ENCODE measurements at regions not wholly inside any gene's neighbourhood (a gene's known extent, or its start where the extent isn't known, plus 50 kb on each side); places are given as distances from the start of the nearest gene placed in this dataset.

DNA sequence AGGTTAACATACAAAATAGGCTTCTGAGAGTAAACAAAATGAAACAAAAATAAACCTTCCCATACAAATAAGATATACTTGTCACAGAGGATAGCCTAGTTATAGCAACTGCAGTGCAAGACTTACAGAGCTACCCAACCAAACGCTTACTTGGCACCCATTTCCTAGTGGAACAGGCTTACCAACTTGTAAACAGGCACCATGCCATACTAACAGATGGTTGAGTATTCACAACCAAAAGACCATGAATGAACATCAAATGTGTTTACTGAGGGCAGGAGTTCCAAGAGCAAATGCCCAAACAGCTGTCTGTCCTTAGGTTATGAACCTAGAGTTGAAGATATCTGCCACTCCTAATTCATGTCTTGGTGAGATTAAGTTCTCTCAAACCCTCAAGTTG, 2629.2 kb downstream of the PCDH7 start:
- DNase-seq (ENCODE audit: extremely low read depth, low read depth): no peak
- TF ChIP-seq, protein P1, sequence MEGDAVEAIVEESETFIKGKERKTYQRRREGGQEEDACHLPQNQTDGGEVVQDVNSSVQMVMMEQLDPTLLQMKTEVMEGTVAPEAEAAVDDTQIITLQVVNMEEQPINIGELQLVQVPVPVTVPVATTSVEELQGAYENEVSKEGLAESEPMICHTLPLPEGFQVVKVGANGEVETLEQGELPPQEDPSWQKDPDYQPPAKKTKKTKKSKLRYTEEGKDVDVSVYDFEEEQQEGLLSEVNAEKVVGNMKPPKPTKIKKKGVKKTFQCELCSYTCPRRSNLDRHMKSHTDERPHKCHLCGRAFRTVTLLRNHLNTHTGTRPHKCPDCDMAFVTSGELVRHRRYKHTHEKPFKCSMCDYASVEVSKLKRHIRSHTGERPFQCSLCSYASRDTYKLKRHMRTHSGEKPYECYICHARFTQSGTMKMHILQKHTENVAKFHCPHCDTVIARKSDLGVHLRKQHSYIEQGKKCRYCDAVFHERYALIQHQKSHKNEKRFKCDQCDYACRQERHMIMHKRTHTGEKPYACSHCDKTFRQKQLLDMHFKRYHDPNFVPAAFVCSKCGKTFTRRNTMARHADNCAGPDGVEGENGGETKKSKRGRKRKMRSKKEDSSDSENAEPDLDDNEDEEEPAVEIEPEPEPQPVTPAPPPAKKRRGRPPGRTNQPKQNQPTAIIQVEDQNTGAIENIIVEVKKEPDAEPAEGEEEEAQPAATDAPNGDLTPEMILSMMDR (IDR thresholded peaks at IDR 0.05; ENCODE audit: low read depth, low read length): no peak

DNA sequence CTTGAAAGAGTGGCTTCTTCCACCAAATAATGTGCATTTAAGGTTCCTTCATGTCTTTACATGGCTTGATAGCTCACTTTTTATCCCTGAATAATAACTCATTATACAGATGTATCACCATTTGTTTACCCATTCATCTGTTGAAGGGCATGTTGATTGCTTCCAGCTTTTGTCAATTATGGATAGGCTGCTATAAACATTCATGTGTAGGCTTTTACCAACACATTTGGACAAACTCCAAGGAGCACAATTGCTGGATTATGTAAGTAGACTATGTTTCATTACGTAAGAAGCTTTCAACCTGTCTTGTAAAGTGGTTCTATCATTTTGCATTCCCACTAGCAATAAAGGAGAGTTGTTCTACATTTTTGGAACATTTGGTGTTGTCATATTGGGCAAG, 2637.0 kb downstream of the PCDH7 start:
- no peak for DNase-seq (ENCODE audit: extremely low read depth, low read depth)
- TF ChIP-seq, protein P1 (IDR thresholded peaks at IDR 0.05; ENCODE audit: low read depth, low read length): no peak

DNA sequence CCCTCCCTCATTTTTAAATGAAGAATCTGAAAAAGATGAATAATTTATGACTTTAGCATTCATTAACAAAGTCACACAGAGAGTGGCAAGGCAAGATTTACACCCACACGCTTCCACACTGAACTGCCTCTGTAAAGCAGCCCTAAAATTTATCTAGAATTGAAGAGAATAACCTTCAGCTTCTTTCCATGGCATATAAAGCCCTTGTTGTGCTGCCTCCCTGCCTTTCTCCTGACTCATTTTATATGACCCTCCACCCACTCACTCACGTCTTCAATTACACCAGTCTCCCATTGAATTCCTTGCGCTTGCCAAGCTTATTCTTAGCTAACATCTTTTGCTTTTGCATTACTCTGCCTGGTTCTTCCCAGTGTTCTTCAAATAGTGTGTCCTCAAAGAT, 2649.3 kb downstream of the PCDH7 start:
- TF ChIP-seq, protein P1 (IDR thresholded peaks at IDR 0.05; ENCODE audit: low read depth, low read length): no peak
- no peak for DNase-seq (ENCODE audit: extremely low read depth, low read depth)

DNA sequence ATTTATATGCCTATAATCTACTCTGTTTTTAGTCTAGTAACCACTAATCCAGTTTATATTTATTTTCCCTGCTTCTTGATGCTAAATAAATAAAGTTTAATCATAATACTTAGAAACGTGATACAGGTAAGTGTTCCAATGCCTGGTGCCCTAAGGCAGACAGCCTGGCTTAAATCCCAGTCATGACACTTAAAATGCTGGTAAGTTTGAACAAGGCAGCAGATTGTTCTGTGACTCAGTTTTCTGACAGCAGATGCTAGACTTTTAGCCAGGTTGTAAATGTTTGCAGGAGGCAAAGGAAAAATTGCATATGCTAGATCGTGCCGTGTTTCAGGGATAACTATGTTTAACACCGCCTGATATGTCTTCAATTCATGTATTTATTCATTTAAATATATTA, 2661.6 kb downstream of the PCDH7 start:
- DNase-seq (ENCODE audit: extremely low read depth, low read depth): no peak

DNA sequence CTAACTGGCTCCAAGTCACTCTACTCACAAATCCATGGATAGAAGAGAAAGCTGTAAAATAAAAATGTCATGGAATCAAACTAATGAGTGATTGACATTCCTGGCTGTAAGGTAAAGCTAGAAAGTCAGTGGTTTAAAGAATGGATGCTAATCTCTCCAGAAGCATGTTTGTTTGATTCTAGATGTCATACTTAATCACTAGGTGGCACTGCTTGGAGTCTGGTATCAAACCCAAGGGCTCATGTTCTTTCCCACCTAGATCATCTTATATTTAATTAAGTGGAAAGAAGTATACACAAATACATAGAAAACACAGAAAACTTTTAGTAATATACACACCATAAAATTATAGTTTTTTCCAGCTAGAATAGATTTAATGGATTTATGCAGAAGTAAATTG, 2666.6 kb downstream of the PCDH7 start:
- TF ChIP-seq, protein P1 (IDR thresholded peaks at IDR 0.05; ENCODE audit: low read depth, low read length): no peak
- DNase-seq (ENCODE audit: extremely low read depth, low read depth): no peak

More for the DNA sequence above, 2661.6 kb downstream of the PCDH7 start:
- TF ChIP-seq, protein P1 (IDR thresholded peaks at IDR 0.05; ENCODE audit: low read depth, low read length): no peak

DNA sequence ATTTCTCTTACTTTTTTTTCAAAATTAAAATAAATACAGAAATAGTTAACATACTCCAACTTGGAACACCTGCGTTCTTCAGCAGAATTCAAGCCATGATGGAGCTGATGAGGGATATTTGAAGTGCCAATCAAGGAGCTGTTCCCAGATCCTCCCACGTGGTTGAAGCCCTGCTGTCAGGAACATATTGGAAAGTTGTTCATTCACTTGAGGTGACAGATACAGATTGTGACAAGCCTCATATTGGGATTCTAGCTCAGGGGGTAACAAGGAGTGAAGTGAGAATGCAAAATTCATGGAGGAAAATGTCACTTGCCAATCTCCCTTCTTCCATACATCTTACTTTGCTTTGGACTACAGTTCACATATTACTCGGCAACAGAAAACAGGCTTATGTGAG, 2670.8 kb downstream of the PCDH7 start:
- DNase-seq (ENCODE audit: extremely low read depth, low read depth): no peak
- TF ChIP-seq, protein P1 (IDR thresholded peaks at IDR 0.05; ENCODE audit: low read depth, low read length): no peak

DNA sequence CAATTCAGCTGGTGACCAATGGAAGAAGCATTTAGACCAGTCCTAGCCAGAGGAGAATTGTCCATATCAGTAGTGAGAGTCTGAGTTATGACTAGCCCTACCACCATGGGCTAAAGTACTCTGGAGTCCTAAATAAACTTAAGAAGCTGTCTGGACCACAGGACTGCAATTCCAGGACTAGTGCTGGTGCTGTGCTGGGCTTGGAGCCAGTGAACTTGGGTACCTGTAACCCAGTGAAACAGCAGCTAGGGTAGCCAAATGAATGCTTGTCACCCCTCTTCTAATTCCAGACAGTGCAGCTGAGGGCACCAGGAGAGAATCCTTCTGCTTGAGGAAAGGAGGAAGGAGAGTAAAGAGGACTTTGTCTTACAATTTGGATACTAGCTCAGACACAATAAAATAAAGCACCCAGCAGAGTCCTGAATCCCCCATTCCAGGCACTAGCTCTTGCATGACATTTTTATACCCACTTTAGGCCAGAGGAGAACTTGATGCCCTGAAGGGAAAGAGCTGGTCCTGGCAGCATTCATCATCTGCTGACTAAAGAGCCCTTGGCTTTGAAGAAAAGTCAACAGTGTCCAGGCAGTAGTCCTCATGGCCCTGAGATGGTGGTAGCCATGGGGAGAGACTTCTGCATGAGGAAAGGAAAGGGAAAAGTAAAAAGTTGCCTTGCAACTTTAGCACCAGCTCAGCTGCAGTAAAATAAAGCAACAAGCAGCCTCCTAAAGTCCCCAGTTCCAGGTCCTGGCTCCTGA, 2675.7 kb downstream of the PCDH7 start:
- TF ChIP-seq, protein P1 (IDR thresholded peaks at IDR 0.05; ENCODE audit: low read depth, low read length): no peak

More for the DNA sequence above, 2675.7 kb downstream of the PCDH7 start:
- no peak for DNase-seq (ENCODE audit: extremely low read depth, low read depth)
